Ramos (cell line): ENCODE measurements at regions not wholly inside any gene's neighbourhood (a gene's known extent, or its start where the extent isn't known, plus 50 kb on each side); places are given as distances from the start of the nearest gene placed in this dataset.

Source experiments
- in situ Hi-C: fragments of 300-500 bp; cut with MboI; formaldehyde crosslinking; loops from one replicate; pipeline ENCODE4 v1.14.3; 2022; ENCODE audit warnings: low sequenced_read_pairs; ENCODE audit not compliant: unreplicated experiment

- in situ Hi-C loops = no loop called here
These were observed 1197.9 kb downstream of the BCL11B start for GRCh38 chr14:98074111-98074510.

- in situ Hi-C loops = no loop called here
These were observed 1194.8 kb downstream of the BCL11B start for GRCh38 chr14:98077176-98077575.

DNA sequence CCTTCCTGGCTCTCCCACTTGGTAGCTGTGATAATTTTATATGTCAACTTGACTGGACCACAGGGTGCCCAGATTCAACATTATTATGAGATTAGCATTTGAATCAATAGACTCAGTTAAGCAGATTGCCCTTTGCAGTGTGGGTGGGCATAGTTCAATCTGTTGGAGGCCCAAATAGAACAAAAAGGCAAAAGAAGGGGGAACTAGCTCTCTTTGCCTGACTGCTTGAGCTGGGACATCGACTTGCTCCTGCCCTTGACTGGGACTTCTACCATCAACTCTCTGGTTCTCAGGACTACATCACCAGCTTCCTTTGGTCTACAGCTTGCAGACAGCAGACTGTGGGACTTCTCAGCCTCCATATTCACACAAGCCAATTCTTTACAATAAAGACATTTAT is 1189.2 kb downstream of the BCL11B start:
- in situ Hi-C loops = no loop called here

GRCh38 chr14:98085751-98086150 is 1186.2 kb downstream of the BCL11B start:
- in situ Hi-C loops = no loop called here

- in situ Hi-C loops = no loop called here
These were observed 1178.9 kb downstream of the BCL11B start for GRCh38 chr14:98093111-98093510.

GRCh38 chr14:98099527-98099926 is 1172.5 kb downstream of the BCL11B start:
- in situ Hi-C loops = no loop called here

DNA sequence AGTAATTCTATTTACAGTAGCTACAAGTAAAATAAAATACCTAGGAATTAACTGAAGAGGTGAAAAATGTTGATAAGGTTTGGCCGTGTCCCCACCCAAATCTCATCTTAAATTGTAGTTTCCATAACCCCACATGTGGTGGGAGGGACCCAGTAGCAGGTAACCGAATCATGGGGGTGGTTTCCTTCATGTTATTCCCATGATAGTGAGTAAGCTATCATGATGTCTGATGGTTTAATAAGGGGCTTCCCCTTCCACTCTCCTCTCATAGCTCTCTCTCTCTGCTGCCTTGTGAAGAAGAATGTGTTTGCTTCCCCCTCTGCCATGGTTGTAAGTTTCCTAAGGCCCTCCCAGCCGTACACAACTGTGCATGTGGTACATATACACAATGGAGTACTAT is 1170.7 kb downstream of the BCL11B start:
- in situ Hi-C loops = no loop called here

- in situ Hi-C loops = no loop called here
These were observed 1168.3 kb downstream of the BCL11B start for GRCh38 chr14:98103705-98104104.

DNA sequence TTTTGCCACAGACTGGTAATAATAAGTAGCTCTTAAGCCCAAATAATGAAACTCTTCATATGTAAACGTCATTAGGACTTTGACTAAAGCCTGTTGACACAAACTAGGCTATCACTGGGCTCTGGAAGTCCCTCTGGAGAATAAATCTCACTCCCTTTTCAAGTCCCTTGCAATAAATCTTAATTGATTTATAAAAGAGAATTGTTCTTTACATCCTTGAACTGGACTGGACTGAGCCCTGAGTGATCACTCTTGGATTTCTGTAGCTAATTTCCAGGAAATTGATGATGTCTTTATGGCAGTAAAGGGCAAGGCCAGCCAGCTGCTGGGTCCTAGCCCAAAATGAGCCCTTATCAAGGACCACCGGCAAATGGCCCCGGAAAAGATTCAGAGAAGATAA is 1162.7 kb downstream of the BCL11B start:
- in situ Hi-C loops = no loop called here

DNA sequence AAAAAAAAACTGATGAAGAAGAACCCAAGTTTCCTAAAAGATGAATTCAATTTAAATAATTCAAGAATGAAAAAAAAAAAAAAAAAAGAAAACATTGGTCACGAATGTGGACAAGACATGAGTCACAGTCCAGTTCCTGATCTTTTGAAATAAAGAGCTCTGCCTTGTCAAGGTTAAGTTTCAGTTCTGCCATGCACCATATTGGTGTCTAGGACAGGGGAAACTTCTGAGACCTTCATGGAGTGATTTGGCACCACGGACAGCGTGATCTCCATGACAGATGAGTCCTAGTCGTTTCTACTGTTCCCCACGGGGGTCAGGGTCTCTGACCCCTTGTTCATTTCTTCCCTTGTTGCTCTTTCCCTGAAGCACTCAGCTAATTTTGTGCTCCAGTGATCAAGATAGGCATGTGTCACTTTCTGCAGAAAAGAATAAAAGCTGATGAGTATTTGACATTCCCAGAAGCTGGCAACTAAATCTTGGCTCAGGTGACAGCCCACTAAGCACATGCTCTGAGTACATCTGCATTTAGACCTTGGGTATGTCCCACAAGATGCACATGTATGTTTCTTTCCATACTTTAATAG is 1159.7 kb downstream of the BCL11B start:
- in situ Hi-C loops = no loop called here

DNA sequence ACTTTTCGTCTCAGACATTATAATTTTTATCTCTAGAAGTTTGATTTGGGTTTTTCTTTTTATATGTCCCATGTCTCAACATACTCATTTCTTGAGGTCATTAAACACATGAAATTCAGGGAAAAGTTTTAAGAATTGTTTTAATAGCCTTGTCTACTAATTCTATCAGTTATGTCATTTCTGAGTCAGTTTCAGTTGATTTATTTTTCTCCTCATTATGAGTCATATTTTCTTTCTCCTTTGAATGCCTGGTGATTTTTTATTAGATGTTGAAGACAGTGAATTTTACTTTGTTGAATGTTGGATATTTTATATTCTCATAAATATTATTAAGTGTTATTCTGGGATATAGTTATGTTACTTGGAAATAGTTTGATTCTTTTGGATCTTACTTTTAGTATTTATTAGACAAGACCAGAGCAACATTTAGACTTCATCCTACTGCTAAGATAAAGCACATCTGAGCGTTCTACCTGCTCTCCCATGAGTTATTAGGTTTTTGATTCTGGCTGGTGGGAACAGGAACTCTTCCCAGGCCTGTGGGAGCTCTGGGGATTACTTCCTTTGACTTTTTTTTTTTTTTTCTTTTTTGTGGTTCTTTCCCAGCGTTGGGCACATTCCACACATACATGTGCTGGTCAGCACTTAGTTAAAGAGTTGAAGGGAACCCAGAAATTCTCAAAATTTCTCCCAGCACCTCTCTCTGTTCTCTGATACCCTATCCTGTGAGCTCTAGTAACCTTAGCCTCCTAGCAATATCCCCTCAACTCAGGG is 1157.7 kb downstream of the BCL11B start:
- in situ Hi-C loops = no loop called here

GRCh38 chr14:98114946-98115345 is 1157.1 kb downstream of the BCL11B start:
- in situ Hi-C loops = no loop called here

DNA sequence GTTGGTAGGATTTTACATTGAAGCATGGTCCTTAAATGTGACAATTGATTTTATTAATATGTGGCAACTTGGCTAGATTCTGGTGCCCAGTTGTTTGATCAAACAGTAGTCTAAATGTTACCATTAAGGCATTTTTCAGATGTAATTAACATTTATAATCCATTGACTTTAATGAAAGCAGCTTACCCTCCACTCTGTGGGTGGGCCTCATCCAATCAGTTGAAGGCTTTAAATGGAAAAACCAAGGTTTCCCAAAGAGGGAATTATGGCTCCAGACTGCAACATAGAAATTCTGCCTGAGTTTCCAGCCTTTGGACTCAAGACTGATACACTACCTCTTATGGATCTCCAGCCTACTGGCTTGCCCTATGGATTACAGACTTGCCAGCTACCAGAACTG is 1153.2 kb downstream of the BCL11B start:
- in situ Hi-C loops = no loop called here

DNA sequence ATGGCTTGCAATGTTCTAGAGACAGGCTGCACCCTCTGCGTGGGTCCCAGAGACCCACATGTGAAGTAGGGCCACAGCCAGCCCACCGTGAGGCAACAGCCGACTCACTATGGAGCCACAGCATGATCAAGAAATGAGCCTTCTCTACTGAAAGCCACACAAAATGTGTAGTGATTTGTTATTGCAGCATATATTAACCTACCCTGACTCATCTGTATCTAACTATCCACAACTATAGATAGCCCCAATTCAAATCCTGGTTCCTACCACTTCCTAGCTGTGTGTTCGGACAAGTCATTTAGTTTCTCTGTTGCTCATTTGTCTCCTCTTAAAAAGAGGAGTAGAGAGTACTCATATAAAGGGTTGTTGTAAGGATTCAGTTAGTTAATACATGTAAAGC is 1152.3 kb downstream of the BCL11B start:
- in situ Hi-C loops = no loop called here

DNA sequence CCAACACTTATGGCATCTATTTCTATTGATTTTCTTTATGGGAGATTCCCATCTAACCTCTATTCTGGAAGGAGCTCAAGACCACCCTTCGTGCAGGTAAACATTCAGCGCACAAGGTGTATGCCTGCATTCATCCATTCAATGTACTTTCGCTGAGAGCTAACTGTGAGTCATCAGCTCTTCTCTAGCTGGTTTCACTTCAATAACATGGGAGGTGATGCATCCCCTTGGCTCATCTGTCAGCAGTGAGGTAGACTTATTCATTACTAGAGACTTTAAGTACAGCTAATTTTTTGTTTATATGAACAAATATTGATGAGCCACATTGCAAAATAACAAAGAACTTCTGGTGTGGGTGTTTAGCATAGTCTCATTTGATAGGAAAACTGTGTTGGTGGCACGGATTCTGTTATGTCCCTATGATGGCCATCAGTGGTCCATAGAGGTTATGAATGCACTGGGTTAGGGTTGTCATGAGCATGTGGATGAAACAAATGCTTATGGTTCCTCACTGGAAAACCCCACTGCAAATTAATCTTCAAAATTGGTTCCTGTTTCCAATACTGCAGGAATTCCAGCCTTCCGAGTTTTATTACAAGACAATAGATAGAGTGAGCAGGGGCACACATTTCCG is 1151.0 kb downstream of the BCL11B start:
- in situ Hi-C loops = no loop called here

DNA sequence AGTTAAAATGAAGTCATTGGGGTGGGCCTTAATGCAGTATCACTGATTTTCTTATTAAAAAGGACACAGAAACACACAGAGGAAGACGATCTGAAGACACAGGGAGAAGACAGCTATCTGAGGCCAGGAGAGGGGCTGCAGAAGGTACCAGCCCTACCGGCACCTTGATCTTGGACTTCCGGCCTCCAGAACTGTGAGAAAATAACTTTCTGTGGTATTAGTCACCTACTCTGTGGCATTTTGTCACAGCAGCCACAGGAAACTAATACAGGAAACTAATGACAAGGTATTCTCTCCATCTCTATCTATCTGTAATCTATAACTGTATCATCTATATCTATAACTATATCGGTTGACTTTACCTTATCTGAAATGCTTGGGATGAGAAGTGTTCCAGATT is 1149.5 kb downstream of the BCL11B start:
- in situ Hi-C loops = no loop called here

DNA sequence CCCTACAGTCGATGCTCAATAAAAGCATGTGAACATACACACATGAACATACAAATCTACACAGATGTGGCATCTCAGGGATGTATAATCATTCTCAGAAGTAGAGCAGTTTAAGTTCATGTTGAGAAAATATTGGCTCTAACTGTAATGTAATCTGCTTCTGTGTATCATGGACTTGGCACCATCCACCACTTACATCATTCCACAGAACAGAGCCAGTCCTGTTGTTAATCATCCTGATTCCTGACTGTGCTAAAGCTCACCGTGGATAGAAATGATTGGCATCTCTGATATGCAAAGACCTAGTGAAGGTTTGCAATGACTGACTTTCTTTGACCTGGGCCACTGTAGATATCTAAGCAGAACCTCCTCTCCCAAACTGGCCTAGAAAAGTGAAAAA is 1141.3 kb downstream of the BCL11B start:
- in situ Hi-C loops = loop anchor here (25.0 kb wide), 1 partner anchor 1132 kb away; the partner anchor contains the start of gene BCL11B

- in situ Hi-C loops = loop anchor here (25.0 kb wide), 1 partner anchor 1131 kb away; the partner anchor contains the start of gene BCL11B
These were observed 1140.6 kb downstream of the BCL11B start for GRCh38 chr14:98131406-98131805.

- in situ Hi-C loops = loop anchor here (25.0 kb wide), 1 partner anchor 1128 kb away; the partner anchor contains the start of gene BCL11B
These were observed 1138.2 kb downstream of the BCL11B start for GRCh38 chr14:98133806-98134205.

DNA sequence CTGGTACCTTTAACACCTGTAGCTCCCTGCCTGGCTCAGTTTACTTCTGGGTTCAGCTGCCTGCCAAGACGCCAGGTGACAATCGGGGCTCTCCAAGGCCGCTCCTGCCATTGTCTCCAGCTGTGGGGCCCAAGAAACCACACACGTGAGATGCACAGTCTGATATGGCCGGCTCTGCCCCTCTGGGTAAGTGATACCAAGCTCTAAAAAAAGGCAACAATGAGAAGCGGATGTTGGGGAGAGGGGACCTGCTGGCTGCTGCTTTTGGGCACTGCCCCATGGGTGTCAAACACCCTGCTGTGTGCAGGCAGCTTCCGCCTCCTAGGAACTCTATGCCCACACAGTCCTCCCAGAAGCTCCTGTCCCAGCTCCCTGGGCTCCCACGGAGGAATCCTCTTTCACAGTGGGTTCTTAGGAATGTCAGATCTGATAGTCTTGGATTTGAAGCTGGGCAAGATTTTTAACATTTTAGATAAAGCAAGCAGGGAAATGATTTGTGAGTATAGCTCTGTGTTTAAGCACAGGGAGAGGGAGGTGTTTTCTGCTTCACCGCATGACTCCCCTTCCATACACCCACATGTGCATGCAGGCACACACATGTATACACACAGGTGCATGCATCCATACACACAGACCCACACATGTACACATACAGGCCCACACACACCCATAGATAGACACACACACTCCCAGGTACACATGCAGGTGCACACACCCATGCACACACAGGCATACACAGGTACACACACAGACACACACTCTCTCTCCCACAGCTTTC is 1135.8 kb downstream of the BCL11B start:
- in situ Hi-C loops = loop anchor here (25.0 kb wide), 1 partner anchor 1126 kb away; the partner anchor contains the start of gene BCL11B
